ENCODE measurements at regions not wholly inside any gene's neighbourhood (a gene's known extent, or its start where the extent isn't known, plus 50 kb on each side); places are given as distances from the start of the nearest gene placed in this dataset.
"Not testable (repeated sequence)": the region's sequence is repeated elsewhere in the genome, so short reads cannot be mapped to it uniquely, and the experiment has no call there.

- no peak for DNase-seq
These were observed 336.7 kb upstream of the CELF4 start for GRCh38 chr18:37902344-37902743.

GRCh38 chr18:37900326-37900725 is 334.7 kb upstream of the CELF4 start:
- DNase-seq, result no peak

GRCh38 chr18:37889963-37890362 is 324.4 kb upstream of the CELF4 start:
- no peak for DNase-seq

- DNase-seq, result no peak
These were observed 309.1 kb upstream of the CELF4 start for GRCh38 chr18:37874721-37875120.

GRCh38 chr18:37873416-37873815 is 307.8 kb upstream of the CELF4 start:
- DNase-seq, result no peak

- DNase-seq, result no peak
These were observed 307.0 kb upstream of the CELF4 start for GRCh38 chr18:37872562-37872961.

GRCh38 chr18:37871561-37871960 is 306.0 kb upstream of the CELF4 start:
- DNase-seq, result no peak

GRCh38 chr18:37869051-37869450 is 303.5 kb upstream of the CELF4 start:
- DNase-seq, result no peak

GRCh38 chr18:37864122-37864521 is 298.5 kb upstream of the CELF4 start:
- DNase-seq, result no peak

GRCh38 chr18:37861981-37862380 is 296.4 kb upstream of the CELF4 start:
- no peak for DNase-seq

GRCh38 chr18:37854396-37854795 is 288.8 kb upstream of the CELF4 start:
- DNase-seq, result no peak

- DNase-seq, result no peak
These were observed 288.1 kb upstream of the CELF4 start for GRCh38 chr18:37853706-37854105.

- DNase-seq, result no peak
These were observed 286.9 kb upstream of the CELF4 start for GRCh38 chr18:37852464-37852863.

- DNase-seq, result no peak
These were observed 281.9 kb upstream of the CELF4 start for GRCh38 chr18:37847544-37847943.

GRCh38 chr18:37846996-37847395 is 281.4 kb upstream of the CELF4 start:
- DNase-seq, result no peak

- DNase-seq, result no peak
These were observed 279.9 kb upstream of the CELF4 start for GRCh38 chr18:37845498-37845897.

- no peak for DNase-seq
These were observed 278.8 kb upstream of the CELF4 start for GRCh38 chr18:37844209-37844970.

- no peak for DNase-seq
These were observed 272.5 kb upstream of the CELF4 start for GRCh38 chr18:37838083-37838482.

- DNase-seq, result no peak
These were observed 270.7 kb upstream of the CELF4 start for GRCh38 chr18:37836071-37836970.

GRCh38 chr18:37832010-37832695 is 266.6 kb upstream of the CELF4 start:
- not testable (repeated sequence) for DNase-seq

GRCh38 chr18:37812961-37813360 is 247.4 kb upstream of the CELF4 start:
- DNase-seq, result no peak

GRCh38 chr18:37805773-37806404 is 240.3 kb upstream of the CELF4 start:
- no peak for DNase-seq

GRCh38 chr18:37796823-37797349 is 231.3 kb upstream of the CELF4 start:
- DNase-seq, result no peak
